Mucosa of descending colon (tissue), 3 donors: ENCODE measurements at regions not wholly inside any gene's neighbourhood (a gene's known extent, or its start where the extent isn't known, plus 50 kb on each side); places are given as distances from the start of the nearest gene placed in this dataset.

Source experiments
- ATAC-seq: fragments of 200-7000 bp; cut with Tn5 transposase; one replicate; pipeline ENCODE4 v1.9.1; 2020; ENCODE audit warnings: mild to moderate bottlenecking, moderate library complexity
- DNase-seq, 3 donors: peaks; one replicate each; pipeline ENCODE4 v3.0.0-alpha.2; 2020
- H3K36me3 ChIP-seq: fragments of 200-600 bp; one replicate; pipeline ENCODE4 v1.8.0; 2021; ENCODE audit warnings: low read depth, mild to moderate bottlenecking
- H3K4me1 ChIP-seq: fragments of 200-600 bp; one replicate; pipeline ENCODE4 v1.8.0; 2021; ENCODE audit warnings: low read depth, mild to moderate bottlenecking
- H3K4me3 ChIP-seq: fragments of 200-600 bp; one replicate; pipeline ENCODE4 v1.8.0; 2021; ENCODE audit warnings: mild to moderate bottlenecking
- H3K9me3 ChIP-seq: fragments of 200-600 bp; one replicate; pipeline ENCODE4 v1.8.0; 2021; ENCODE audit warnings: mild to moderate bottlenecking
- intact Hi-C, 2 donors: fragments of 100-400 bp; cut with DNase I in 1 of 2; cut with micrococcal nuclease in 1 of 2; formaldehyde crosslinking; loops; one replicate each; pipeline versions ENCODE4 v1.11.0 to v1.11.1; 2022; cut with DNase I, micrococcal nuclease
- TF ChIP-seq, protein P1 (sequence below): fragments of 200-600 bp; IDR thresholded peaks from one replicate; pipeline ENCODE4 v1.8.0; 2022; ENCODE audit warnings: antibody characterized with exemption, mild to moderate bottlenecking
- donor health status: DM: no; HTN: no; CAD: no; lungs with moderate emphysema.
- donor health status: DM: no; HTN: no; CAD: no.
- donor health status: DM: no; HTN: yes; CAD: no.

DNA sequence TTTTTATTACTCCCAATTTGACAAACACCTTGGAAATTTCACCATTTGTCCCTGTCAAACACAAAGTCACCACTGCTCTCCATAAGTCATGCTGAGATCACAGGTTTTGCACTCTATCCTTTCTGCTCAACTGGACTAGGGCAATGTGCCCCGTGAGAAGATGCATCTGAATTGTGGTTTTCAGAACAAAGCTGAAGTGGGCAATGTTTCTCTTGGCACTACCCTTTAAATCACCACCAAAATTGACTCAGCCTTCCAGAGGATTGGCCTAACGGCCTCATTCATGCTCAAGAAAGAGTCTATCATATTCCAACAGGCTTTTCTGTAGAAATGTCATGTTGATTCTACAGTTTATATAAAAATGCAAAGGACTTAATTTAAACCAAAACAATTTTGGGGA, 81.0 kb upstream of the TRIO start:
- H3K4me3 ChIP-seq: no peak overlapping the region
- H3K9me3 ChIP-seq: no peaks in the 10 kb centered on the region
- intact Hi-C loops: no loop called here
- no peaks in the 10 kb centered on the region for H3K4me1 ChIP-seq
- TF ChIP-seq, protein P1, sequence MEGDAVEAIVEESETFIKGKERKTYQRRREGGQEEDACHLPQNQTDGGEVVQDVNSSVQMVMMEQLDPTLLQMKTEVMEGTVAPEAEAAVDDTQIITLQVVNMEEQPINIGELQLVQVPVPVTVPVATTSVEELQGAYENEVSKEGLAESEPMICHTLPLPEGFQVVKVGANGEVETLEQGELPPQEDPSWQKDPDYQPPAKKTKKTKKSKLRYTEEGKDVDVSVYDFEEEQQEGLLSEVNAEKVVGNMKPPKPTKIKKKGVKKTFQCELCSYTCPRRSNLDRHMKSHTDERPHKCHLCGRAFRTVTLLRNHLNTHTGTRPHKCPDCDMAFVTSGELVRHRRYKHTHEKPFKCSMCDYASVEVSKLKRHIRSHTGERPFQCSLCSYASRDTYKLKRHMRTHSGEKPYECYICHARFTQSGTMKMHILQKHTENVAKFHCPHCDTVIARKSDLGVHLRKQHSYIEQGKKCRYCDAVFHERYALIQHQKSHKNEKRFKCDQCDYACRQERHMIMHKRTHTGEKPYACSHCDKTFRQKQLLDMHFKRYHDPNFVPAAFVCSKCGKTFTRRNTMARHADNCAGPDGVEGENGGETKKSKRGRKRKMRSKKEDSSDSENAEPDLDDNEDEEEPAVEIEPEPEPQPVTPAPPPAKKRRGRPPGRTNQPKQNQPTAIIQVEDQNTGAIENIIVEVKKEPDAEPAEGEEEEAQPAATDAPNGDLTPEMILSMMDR: no peak
- ATAC-seq (no peak), DNase-seq (no peak)
- H3K36me3 ChIP-seq: no peaks in the 10 kb centered on the region

- DNase-seq: no peak
- TF ChIP-seq, protein P1: no peak
- Histone ChIP-seq H3K4me1 (no peaks in the 10 kb centered on the region), H3K36me3 (no peaks in the 10 kb centered on the region), H3K9me3 (no peaks in the 10 kb centered on the region), H3K4me3 (no peak overlapping the region)
- no peak for ATAC-seq
- intact Hi-C loops: no loop called here
These were observed 82.0 kb upstream of the TRIO start for GRCh38 chr5:14061106-14061505.

- Histone ChIP-seq H3K36me3 (no peaks in the 10 kb centered on the region), H3K4me1 (no peaks in the 10 kb centered on the region), H3K9me3 (no peaks in the 10 kb centered on the region), H3K4me3 (no peak overlapping the region)
- peak; percentile 46 for ATAC-seq
- intact Hi-C loops: no loop called here
- TF ChIP-seq, protein P1: no peak
- DNase-seq: no peak
These were observed 82.9 kb upstream of the TRIO start for GRCh38 chr5:14060218-14060617.

GRCh38 chr5:14059810-14060209, 83.3 kb upstream of the TRIO start:
- no peak for DNase-seq
- H3K4me3 ChIP-seq: no peak overlapping the region
- H3K9me3 ChIP-seq: no peaks in the 10 kb centered on the region
- TF ChIP-seq, protein P1: no peak
- H3K36me3 ChIP-seq: no peaks in the 10 kb centered on the region
- H3K4me1 ChIP-seq: no peaks in the 10 kb centered on the region
- intact Hi-C loops: no loop called here
- no peak for ATAC-seq

- no peak overlapping the region for H3K4me3 ChIP-seq
- ATAC-seq (no peak), DNase-seq (no peak)
- no peaks in the 10 kb centered on the region for H3K9me3 ChIP-seq
- no peaks in the 10 kb centered on the region for H3K4me1 ChIP-seq
- TF ChIP-seq, protein P1: no peak
- H3K36me3 ChIP-seq: no peaks in the 10 kb centered on the region
- intact Hi-C loops: no loop called here
These were observed 85.9 kb upstream of the TRIO start for GRCh38 chr5:14057289-14057688.

- intact Hi-C loops: no loop called here
- TF ChIP-seq, protein P1: no peak
- Histone ChIP-seq H3K36me3 (no peaks in the 10 kb centered on the region), H3K4me3 (no peak overlapping the region), H3K9me3 (no peaks in the 10 kb centered on the region), H3K4me1 (no peaks in the 10 kb centered on the region)
- DNase-seq (no peak), ATAC-seq (no peak)
These were observed 87.1 kb upstream of the TRIO start for GRCh38 chr5:14056039-14056438.
